ENCODE measurements at regions not wholly inside any gene's neighbourhood (a gene's known extent, or its start where the extent isn't known, plus 50 kb on each side); places are given as distances from the start of the nearest gene placed in this dataset.

GRCh38 chr12:111202237-111202915 is 166.5 kb downstream of the PHETA1 start:
- no peak for DNase-seq (ENCODE audit: low read depth in 2 of 3, low spot score in 2 of 3)

- DNase-seq (ENCODE audit: low read depth in 2 of 3, low spot score in 2 of 3), result no peak
Observed at GRCh38 chr12:111201495-111202236, 167.2 kb downstream of the PHETA1 start.

GRCh38 chr12:111201036-111201435 is 167.9 kb downstream of the PHETA1 start:
- peak in 1 of 3 donors; percentile 13 for DNase-seq (ENCODE audit: low read depth in 2 of 3, low spot score in 2 of 3)

DNA sequence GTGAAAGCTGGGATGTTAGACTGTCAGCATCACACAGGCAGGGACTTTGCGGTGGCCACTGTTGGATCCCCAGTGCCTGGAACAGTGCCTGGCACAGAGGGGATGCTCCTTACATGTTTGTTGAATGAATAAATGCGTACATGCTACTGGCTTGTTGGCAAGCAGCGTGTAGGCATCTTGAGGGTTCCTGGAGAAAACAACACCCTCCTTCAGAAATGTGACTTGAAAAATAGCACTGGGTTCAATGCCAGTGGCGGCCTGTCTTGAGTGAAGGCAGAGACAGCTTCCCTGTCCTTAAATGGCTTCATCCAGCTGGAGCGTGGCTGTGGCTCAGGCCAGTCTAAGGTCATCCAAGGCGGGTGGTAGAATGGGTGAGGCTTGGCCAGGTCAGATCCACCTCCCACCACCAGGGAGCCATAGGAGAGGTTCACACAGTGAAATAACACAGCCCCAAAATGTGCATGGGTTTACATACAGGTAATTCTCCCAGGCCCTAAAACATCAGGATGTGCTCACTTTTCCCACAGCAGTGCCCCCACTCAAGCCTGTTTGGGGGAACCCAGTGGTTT is 171.4 kb downstream of the PHETA1 start:
- DNase-seq (ENCODE audit: low read depth in 2 of 3, low spot score in 2 of 3), result no peak

DNA sequence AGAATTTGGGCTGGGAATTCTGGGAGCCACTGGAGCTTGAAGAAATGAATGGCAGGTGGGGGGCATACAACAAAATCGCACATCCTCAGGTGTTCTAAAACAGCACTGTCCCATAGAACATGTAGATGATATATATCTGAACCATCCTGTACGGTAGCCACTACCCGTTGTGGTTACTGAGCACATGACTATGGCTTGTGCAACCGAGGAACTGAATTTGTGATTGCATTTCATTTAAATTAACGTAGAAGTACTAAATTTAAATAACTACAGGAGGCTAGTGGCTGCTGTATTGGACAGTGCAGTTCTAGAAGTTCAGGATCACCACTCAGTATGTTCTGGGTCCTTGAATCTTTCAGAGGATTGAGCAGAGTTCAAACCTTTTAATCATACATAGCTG is 172.4 kb downstream of the PHETA1 start:
- DNase-seq (ENCODE audit: low read depth in 2 of 3, low spot score in 2 of 3), result peak in 1 of 3 donors; percentile 45

DNA sequence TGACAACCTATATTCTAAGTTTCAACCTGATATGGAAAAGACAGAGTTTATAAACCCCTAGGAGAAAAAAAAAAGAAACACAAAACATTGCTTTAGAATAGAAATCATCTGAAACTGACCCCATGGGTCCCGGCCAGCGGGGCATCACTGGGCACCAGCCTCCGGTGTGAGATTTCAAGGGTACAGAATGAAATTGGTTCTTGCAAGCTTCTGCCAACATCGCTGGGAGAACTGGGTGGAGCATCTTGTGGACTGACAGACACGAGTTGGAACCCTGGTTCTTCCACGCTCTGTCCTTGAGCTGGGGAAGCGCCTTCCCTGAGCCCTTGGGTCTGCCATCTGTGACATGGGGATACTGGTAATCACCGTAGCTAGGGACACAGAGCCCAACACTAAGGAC is 173.6 kb downstream of the PHETA1 start:
- DNase-seq (ENCODE audit: low read depth in 2 of 3, low spot score in 2 of 3), result no peak

GRCh38 chr12:111194703-111195051 is 174.2 kb downstream of the PHETA1 start:
- DNase-seq (ENCODE audit: low read depth in 2 of 3, low spot score in 2 of 3), result no peak

- no peak for DNase-seq (ENCODE audit: low read depth in 2 of 3, low spot score in 2 of 3)
Observed at GRCh38 chr12:111193977-111194702, 174.8 kb downstream of the PHETA1 start.

DNA sequence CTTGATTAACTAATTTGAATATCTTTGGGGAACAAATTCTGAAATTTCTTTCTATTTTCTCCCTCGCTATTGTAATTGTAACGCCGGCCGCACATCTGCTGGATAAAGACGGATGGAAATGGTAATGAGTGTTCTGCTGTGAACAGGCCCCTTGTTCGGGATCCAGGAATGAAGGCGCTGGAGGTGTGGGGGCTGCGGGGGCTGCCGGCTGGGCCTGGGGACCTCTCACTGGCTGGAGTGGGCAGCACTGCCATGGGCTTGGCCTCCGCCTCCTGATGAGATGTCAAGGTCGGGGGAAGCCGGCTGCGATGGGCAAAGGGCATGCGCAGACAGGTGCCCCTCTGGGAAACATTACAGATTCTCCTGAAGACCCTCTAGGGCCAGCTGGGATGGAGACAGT is 175.4 kb downstream of the PHETA1 start:
- no peak for DNase-seq (ENCODE audit: low read depth in 2 of 3, low spot score in 2 of 3)

DNA sequence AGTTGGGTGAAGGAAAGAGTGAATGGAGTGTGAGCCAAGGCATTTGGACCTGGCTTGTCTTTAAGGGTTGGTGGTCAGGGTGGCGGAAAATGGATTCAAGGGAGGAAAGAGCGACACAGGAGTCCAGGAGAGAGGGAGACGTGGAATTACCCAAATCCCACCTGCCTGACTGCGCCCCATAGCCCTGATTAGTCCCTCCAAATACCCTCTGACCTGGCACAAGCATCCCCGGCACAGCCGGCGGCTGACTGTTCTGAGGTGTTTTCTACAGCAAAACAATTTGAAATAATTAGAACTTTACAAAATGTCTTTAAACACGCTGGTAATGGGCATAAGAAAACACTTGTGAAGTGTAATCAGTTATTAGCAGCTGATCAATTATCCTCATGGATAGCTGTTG is 175.8 kb downstream of the PHETA1 start:
- no peak for DNase-seq (ENCODE audit: low read depth in 2 of 3, low spot score in 2 of 3)

DNA sequence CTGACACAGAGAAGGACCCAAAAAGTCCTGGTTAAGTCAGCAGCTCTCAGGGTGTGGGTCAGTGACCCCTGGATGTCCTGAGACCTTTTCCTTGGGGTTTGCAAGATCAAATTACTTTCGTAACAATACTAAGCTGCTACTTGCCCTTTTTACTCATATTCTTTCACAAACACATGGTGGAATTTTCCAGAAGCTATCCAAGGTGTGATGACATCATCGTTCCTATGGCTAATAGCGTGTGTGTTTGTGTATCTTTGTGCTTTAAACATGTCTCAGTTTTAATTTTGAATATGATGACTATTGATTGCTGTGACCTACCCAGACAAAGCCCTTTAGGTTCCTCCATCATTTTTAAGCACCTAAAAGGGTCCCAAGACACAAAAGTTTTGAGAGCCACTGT is 176.2 kb downstream of the PHETA1 start:
- no peak for DNase-seq (ENCODE audit: low read depth in 2 of 3, low spot score in 2 of 3)

DNA sequence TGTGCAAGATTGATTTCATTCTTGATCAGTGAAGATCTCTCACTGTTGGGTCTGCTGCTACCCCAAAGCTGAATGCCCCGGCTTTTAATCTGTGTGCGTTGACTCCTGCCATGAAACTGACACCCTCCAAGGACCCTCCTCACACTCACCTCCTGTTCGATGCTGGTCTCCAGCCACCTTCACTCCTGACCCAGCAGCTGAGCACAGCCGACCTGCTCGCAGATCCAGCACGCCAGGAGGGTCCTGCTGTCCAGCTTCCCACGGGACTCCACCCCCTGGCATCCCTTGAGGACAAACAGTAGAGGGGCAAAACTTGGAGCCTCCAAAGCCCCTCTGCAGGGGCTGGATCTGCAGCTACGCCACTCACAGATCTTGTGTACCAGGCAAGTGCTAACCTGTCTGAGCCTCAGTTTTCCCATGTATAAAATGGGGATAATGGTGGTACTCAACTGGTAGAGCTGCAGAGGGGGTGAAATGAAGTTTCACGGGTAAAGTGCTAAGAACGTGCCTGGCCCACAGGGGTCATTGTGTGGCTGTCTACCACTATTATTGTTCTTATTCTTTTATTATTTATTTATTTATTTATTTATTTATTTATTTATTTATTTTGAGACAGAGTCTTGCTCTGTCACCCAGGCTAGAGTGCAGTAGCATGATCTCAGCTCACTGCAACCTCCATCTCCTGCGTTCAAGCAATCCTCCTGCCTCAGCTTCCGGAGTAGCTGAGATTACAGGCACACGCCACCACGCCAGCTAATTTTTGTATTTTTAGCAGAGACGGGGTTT is 178.0 kb downstream of the PHETA1 start:
- DNase-seq (ENCODE audit: low read depth in 2 of 3, low spot score in 2 of 3), result no peak

DNA sequence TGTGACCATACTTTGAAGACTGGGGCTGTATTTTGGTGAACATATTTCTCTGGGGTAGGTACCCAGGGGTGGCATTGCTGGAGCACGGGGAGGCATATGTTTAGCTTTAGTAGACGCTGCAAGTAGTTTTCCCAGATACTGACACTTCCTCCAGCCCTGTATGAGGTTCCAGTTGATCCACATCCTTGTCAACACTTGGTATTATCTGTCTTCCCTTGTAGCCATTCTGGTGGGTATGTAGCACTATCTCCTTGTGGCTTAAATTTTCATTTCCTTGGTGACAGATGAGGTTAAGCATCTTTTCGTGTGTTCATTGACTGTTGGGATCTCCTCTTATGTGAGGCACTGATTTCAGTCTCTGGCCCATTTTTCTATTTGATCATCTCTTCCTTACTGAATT is 179.1 kb downstream of the PHETA1 start:
- no peak for DNase-seq (ENCODE audit: low read depth in 2 of 3, low spot score in 2 of 3)

- DNase-seq (ENCODE audit: low read depth in 2 of 3, low spot score in 2 of 3), result no peak
Observed at GRCh38 chr12:111188436-111188835, 180.5 kb downstream of the PHETA1 start.

- DNase-seq (ENCODE audit: low read depth in 2 of 3, low spot score in 2 of 3), result no peak
Observed at GRCh38 chr12:111186347-111186746, 182.5 kb downstream of the PHETA1 start.

DNA sequence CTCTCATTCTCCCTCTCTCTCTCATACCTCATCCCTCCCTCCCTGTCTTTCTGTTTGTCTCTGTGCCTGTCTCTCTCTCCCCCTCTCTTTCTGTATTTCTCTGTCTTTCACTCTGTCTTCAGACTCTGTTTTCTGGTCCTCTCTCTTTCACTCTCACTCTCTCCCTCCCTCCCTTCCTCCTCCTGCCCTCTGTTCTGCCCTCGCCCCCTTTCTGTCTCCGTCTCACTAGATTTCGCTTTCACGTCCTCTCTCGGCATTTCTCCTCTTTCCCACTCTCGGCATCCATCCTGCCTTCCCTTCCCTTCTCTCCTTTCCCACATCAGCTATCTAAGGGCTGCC is 183.0 kb downstream of the PHETA1 start:
- DNase-seq (ENCODE audit: low read depth in 2 of 3, low spot score in 2 of 3), result no peak

DNA sequence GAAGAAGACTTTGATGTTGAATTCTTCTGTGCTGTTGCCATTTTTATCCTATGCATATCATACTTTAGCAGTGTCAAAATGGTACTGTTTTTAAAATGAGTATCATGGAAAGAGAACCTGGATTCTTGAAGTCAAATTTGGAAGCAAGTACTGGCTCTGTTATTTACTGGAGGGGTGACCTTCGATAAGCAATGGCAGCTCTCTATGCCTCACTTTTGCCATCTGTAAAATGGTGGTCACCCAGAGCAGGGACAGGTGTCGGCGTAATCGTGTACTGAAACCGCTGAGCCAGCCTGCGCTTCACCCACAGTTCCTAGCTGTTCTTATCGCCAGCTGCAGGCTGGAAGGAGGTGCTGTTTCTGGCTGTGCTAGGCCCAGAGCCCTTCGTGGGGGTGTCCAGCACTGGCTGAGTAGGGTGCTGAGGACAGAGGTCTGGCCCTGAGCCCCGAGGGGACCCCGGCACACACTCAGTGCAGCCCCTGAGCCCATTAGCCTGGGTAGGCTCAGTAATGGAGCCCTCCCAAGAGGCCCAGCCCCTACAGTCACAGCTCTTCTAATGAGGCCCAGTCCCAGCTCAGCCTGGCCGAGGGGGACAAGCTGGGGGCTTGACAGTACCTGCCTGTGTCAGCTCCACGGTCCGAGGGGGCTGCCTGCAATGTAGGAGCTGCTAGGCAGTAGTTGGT is 183.5 kb downstream of the PHETA1 start:
- DNase-seq (ENCODE audit: low read depth in 2 of 3, low spot score in 2 of 3), result no peak

- DNase-seq (ENCODE audit: low read depth in 2 of 3, low spot score in 2 of 3), result no peak
Observed at GRCh38 chr12:111184161-111184560, 184.7 kb downstream of the PHETA1 start.

DNA sequence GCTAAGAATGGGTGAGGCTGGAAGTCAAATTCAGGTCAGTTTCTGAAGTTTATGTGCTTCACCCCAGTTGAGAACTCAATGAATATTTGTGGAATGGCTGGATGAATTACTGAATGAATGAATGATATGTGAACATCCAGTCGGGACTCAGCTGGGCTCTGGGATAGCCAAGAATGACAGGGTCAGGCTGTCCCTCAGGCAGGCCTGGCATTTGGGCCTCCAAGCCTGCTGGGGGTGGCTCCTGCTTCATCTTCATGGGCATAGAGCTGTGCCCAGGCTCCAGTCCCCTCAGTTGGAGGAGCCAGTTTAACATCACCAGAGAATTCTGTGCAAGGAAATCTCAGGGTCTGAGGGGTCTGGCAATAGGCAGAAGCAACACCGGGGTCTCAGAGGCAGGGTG is 185.8 kb downstream of the PHETA1 start:
- DNase-seq (ENCODE audit: low read depth in 2 of 3, low spot score in 2 of 3), result no peak

DNA sequence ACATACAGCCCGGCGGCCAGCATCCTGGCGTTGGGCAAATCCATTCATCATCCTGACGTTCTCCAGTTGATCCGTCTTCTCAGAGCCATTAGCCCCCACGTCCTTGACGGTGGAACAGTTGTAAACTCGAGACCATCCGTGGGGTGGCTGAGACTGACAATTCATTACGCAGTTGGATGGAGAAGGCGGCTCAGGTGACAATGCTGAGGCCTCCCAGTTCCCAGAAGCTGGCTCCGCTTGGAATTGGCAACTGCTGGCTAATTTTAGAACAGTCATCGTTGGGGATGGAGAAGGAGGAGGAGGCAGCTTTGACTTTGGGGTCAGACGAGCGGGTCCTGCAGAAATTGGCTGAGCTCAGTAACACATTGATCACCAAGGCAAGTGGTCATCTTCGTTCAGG is 186.5 kb downstream of the PHETA1 start:
- DNase-seq (ENCODE audit: low read depth in 2 of 3, low spot score in 2 of 3), result no peak

All from hematopoietic multipotent progenitor cell (in vitro differentiated cells).